GM18909 (cell line): ENCODE measurements at regions not wholly inside any gene's neighbourhood (a gene's known extent, or its start where the extent isn't known, plus 50 kb on each side); places are given as distances from the start of the nearest gene placed in this dataset.
"Not testable (repeated sequence)": the region's sequence is repeated elsewhere in the genome, so short reads cannot be mapped to it uniquely, and the experiment has no call there.

Experiments
- ATAC-seq: cut with Tn5 transposase; IDR thresholded peaks from one replicate; pipeline ENCODE4 v1.9.1; 2021; ENCODE audit warnings: mild to moderate bottlenecking; ENCODE audit not compliant: unreplicated experiment, poor library complexity

GRCh38 chr7:46619723-46620310 is 698.7 kb upstream of the IGFBP3 start:
- no peak for ATAC-seq

- ATAC-seq, result no peak
These were observed 695.6 kb upstream of the IGFBP3 start for GRCh38 chr7:46616636-46617035.

DNA sequence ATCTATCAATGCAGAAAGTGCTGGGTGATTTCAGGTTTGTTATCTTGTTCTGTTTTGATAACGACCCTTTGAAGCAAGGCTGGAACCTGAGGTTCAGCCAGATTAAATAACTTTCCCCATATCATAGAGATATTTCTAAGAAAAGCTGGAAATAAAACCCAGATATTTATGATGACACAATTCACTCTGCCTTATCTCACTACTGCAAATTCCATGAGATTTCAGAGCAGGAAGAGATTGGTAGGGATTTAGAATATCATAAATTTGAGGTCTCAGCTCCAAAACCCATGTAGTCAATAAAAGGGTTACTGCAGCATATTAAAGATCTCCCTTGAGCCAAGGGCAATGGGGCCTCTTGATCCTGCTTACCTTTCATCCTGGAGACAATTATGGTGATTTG is 692.5 kb upstream of the IGFBP3 start:
- no peak for ATAC-seq

DNA sequence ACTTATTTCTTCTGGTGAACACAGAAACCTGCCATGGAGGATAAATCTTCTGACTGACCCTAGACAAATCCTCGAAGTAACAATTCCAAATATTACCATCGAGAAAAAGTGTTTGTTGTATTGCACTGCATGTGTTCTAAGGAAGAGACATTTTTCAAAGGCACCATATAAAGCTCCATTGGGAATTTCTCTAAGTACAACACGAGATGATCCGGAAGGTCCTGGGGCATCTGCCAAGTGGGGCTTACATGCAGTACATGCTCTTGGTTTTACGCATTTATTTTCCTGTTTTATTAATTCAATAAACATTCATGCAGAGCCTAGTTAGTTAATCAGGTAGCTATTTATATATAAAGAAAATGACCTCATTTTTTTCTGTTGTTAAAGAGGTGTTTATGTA is 692.0 kb upstream of the IGFBP3 start:
- no peak for ATAC-seq

- no peak for ATAC-seq
These were observed 690.4 kb upstream of the IGFBP3 start for GRCh38 chr7:46611508-46611907.

- no peak for ATAC-seq
These were observed 689.7 kb upstream of the IGFBP3 start for GRCh38 chr7:46610746-46611145.

DNA sequence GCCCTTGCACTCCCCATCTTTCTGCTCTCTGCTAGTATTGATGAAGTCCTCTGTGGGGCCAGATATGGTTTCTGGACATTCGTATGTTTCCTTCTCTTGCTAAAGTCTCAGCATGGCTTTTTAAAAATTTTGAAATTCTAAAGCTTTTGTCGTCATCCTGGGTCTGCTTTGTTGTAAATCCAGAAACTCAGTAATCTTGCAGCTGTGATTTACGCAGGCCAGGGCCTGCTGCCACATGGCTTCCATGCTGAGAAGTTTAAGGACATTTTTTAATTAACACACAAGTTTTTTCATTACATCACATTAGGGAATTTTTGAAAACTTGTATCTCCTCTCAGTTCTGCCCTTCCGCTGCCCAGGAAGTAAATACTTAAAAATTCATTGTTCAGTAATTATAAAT is 686.1 kb upstream of the IGFBP3 start:
- ATAC-seq, result no peak

GRCh38 chr7:46606761-46607160 is 685.7 kb upstream of the IGFBP3 start:
- no peak for ATAC-seq

- ATAC-seq, result no peak
These were observed 683.2 kb upstream of the IGFBP3 start for GRCh38 chr7:46604241-46604661.

- ATAC-seq, result no peak
These were observed 682.7 kb upstream of the IGFBP3 start for GRCh38 chr7:46603780-46604179.

- no peak for ATAC-seq
These were observed 682.3 kb upstream of the IGFBP3 start for GRCh38 chr7:46603296-46603752.

GRCh38 chr7:46600340-46600739 is 679.3 kb upstream of the IGFBP3 start:
- no peak for ATAC-seq

GRCh38 chr7:46594831-46595230 is 673.8 kb upstream of the IGFBP3 start:
- not testable (repeated sequence) for ATAC-seq

DNA sequence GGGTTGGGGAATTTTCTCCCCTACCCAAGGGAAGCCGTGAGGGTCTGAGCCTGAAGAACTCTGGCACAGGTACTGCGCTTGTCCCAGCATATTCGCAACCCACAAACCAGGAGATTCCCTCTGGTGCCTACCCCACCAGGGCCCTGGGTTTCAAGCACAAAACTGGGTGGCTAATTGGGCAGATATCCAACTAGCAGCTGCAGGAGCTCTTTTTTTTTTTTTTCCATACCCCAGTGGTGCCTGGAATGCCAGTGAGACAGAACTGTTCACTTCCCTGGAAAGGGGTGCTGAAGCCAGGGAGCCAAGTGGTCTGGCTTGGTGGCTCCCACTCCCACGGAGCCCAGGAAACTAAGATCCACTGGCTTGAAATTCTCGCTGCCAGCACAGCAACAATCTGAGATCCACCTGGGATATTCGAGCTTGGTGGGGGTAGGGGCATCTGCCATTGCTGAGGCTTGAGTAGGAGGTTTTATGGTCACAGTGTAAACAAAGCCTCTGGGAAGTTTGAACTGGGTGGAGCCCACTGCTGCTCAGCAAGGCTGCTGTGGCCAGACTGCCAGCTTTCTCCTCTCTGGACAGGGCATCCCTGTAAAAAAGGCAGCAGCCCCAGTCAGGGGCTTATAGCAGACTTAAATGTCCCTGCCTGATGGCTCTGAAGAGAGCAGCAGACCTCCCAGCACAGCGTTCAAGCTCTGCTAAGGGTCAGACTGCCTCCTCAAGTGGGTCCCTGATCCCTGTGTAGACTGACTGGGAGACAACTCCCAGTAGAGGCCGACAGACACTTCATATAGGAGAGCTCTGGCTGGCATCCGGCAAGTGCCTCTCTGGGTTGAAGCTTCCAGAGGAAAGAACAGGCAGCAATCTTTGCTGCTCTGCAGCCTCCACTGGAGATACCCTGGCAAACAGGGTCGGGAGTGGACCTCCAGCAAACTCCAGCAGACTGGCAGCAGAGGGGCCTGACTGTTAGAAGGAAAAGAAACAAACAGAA is 670.1 kb upstream of the IGFBP3 start:
- not testable (repeated sequence) for ATAC-seq

DNA sequence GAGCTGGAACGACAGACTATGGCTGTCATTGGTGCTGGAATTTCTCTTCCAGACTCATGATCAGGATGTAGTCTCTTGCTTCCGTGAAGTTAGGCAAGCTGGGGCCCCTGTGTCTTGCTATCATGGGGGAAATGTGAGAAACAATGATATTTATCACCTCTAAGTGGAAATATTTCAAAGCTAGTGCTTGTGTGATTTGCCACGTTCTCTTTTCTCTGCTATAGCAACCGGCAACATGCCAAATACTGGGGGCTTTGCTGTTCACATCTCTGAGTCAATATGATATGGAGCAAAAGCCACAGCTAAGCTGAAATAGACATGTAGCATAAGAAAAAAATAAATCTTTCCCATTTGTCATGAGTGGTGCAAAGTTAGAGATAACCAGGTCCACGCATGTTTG is 668.2 kb upstream of the IGFBP3 start:
- no peak for ATAC-seq

DNA sequence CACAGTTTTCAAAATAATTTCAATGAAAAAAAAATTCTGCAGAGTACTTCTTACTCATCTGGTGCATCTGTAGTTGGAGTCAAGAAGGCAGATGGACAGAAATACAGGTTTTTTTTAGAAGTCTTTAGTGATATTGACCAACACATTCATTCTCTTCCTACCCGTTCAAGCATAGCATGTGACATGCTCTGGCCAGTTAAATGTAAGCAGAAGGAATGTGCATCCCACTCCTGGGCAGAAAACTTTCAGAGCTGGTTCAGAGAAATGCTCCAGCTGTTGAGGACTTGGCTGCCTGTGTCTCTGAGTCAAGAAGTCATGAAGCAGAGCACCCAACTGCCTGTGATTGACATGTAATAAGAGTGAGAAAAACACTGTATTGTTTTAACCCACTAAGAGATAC is 665.3 kb upstream of the IGFBP3 start:
- no peak for ATAC-seq

DNA sequence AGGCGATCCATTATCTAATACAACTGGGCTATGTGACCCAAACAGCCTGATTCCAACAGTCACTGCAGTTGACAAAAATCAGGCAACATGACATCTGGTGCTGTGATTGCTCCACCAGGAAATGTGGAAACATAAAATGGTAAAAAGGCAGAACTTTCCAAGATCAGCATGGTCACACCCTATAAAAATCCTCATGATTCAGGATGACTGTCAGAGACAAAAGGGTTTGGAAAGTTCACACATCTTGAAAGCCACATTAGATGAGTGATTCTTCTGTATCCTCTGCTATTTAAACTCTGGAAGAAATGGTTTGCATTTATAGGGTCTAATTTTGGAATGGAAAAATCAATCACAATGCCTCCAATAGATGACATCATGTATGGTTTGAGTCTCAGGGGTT is 662.6 kb upstream of the IGFBP3 start:
- no peak for ATAC-seq

DNA sequence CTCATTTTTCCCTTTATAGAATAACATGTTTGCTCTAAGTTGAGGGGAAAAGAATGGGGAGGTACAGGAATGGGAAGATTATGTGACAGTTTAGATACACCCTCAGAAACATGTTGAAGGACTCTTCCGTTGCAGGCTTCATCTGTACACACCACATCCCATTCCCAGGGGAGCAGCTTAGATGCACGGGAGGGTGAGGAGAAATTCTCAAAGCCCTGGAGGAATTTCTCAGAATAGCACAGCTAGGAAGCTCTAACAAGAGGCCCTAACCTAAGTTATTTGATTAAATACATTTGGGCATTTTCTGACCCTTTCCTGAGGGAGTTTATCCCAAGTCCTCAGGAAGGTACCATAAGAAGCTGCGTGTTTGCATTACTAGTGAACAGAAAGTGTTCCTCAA is 660.2 kb upstream of the IGFBP3 start:
- no peak for ATAC-seq

- no peak for ATAC-seq
These were observed 659.7 kb upstream of the IGFBP3 start for GRCh38 chr7:46580766-46581165.

GRCh38 chr7:46577394-46577793 is 656.3 kb upstream of the IGFBP3 start:
- no peak for ATAC-seq

- no peak for ATAC-seq
These were observed 655.9 kb upstream of the IGFBP3 start for GRCh38 chr7:46576950-46577349.

- no peak for ATAC-seq
These were observed 651.6 kb upstream of the IGFBP3 start for GRCh38 chr7:46572691-46573090.
